H1 (cell line): ENCODE measurements at regions not wholly inside any gene's neighbourhood (a gene's known extent, or its start where the extent isn't known, plus 50 kb on each side); places are given as distances from the start of the nearest gene placed in this dataset.

Experiments
- CTCF ChIA-PET: fragments of 300-600 bp; sonication (Branson Sonifier 250); formaldehyde crosslinking; loops from one replicate; lab custom pipeline; 2021; ENCODE audit not compliant: partially characterized antibody; lab: Charles Lee
- POLR2A ChIA-PET: fragments of 300-600 bp; sonication (Branson Sonifier 250); formaldehyde crosslinking; loops from one replicate; lab custom pipeline; 2021; ENCODE audit warnings: inconsistent platforms; ENCODE audit not compliant: partially characterized antibody; lab: Charles Lee
- DNase-seq, 2 experiments: peaks; one replicate each; pipeline versions ENCODE4 v3.0.0 to v3.0.0-alpha.2; 2010 to 2022; ENCODE audit warnings: low spot score in 2 of 2, low read depth in 1 of 2, mixed read lengths in 1 of 2
- FAIRE-seq: peaks from 2 replicates; lab custom pipeline; 2011; peaks lifted over from hg19 to GRCh38; lab: Jason Lieb, UNC
- H2AFZ ChIP-seq: 2 replicates; pipeline ENCODE4 v1.8.1; 2012; ENCODE audit warnings: low read length, inconsistent platforms
- H2AK5ac ChIP-seq: 2 replicates; pipeline ENCODE4 v1.6.1; 2013; ENCODE audit warnings: low read depth, low read length
- H2BK120ac ChIP-seq: replicated peaks from 2 replicates; pipeline ENCODE3; 2013; ENCODE audit warnings: low read depth, low read length, inconsistent platforms
- H2BK12ac ChIP-seq: 2 replicates; pipeline ENCODE4 v1.6.1; 2013; ENCODE audit warnings: low read depth, low read length
- H2BK15ac ChIP-seq: 2 replicates; pipeline ENCODE4 v1.6.1; 2013; ENCODE audit warnings: low read length
- H2BK20ac ChIP-seq: 2 replicates; pipeline ENCODE4 v1.6.1; 2013; ENCODE audit warnings: low read length
- H2BK5ac ChIP-seq: 2 replicates; pipeline ENCODE4 v1.6.1; 2013; ENCODE audit warnings: low read depth, low read length
- H3K14ac ChIP-seq: 2 replicates; pipeline ENCODE4 v1.6.1; 2013; ENCODE audit warnings: inconsistent platforms; ENCODE audit not compliant: insufficient read length
- H3K18ac ChIP-seq: 2 replicates; pipeline ENCODE4 v1.6.1; 2013; ENCODE audit warnings: low read length; ENCODE audit errors: extremely low read depth
- H3K23ac ChIP-seq: 2 replicates; pipeline ENCODE4 v1.6.1; 2013; ENCODE audit warnings: inconsistent platforms; ENCODE audit not compliant: insufficient read length
- H3K23me2 ChIP-seq: 2 replicates; pipeline ENCODE4 v1.6.1; 2013; ENCODE audit warnings: low read depth, low read length
- H3K27ac ChIP-seq: 2 replicates; pipeline ENCODE4 v1.6.1; 2011; ENCODE audit warnings: low read depth, low read length, inconsistent platforms
- H3K27me3 ChIP-seq, 4 experiments: replicated peaks in 1 of 4; 1 replicate in 1 of 4; 2 replicates in 3 of 4; pipeline versions ENCODE4 v1.6.1 to v1.8.1; 2011 to 2013; ENCODE audit warnings: low read length in 3 of 4, mild to moderate bottlenecking in 3 of 4, inconsistent platforms in 2 of 4, mixed read lengths in 2 of 4, moderate library complexity in 1 of 4; ENCODE audit not compliant: control insufficient read depth in 3 of 4, insufficient read depth in 3 of 4; ENCODE audit errors: extremely low read depth in 1 of 4
- H3K36me3 ChIP-seq, 4 experiments: 2 replicates each; pipeline versions ENCODE4 v1.6.1 to v1.8.1; 2011 to 2013; ENCODE audit warnings: mild to moderate bottlenecking in 4 of 4, low read length in 3 of 4, moderate library complexity in 2 of 4, control low read depth in 1 of 4, inconsistent platforms in 1 of 4; ENCODE audit not compliant: insufficient read depth in 4 of 4, control insufficient read depth in 2 of 4
- H3K4ac ChIP-seq: replicated peaks from 2 replicates; pipeline ENCODE3; 2013; ENCODE audit warnings: low read length, low read depth, mixed read lengths, inconsistent platforms; ENCODE audit not compliant: insufficient read length
- H3K4me1 ChIP-seq, 4 experiments: replicated peaks in 1 of 4; 1 replicate in 1 of 4; 2 replicates in 3 of 4; pipeline versions ENCODE4 v1.6.1 to v1.8.1; 2011 to 2013; ENCODE audit warnings: low read length in 3 of 4, inconsistent platforms in 2 of 4, mixed read lengths in 1 of 4; ENCODE audit not compliant: insufficient read depth in 4 of 4, control insufficient read depth in 3 of 4
- H3K4me2 ChIP-seq, 2 experiments: 2 replicates each; pipeline versions ENCODE4 v1.6.1 to v1.8.1; 2011 to 2013; ENCODE audit warnings: low read depth in 2 of 2, low read length in 2 of 2, control low read depth in 1 of 2, inconsistent platforms in 1 of 2, mild to moderate bottlenecking in 1 of 2; ENCODE audit not compliant: insufficient read depth in 1 of 2
- H3K4me3 ChIP-seq, 4 experiments: fragments of 200-600, 300-600 bp in 1 of 4; sonication (generic), shearing (Covaris generic), sonication (Bioruptor Twin) in 1 of 4; 2 replicates each; pipeline versions ENCODE4 v1.5.1 to v1.8.1; 2011 to 2016; ENCODE audit warnings: low read length in 4 of 4, low read depth in 3 of 4, control low read depth in 2 of 4, inconsistent platforms in 2 of 4, mild to moderate bottlenecking in 2 of 4, mixed read lengths in 1 of 4, moderate library complexity in 1 of 4; ENCODE audit not compliant: insufficient read depth in 2 of 4; ENCODE audit errors: extremely low read depth in 1 of 4
- H3K56ac ChIP-seq: replicated peaks from 2 replicates; pipeline ENCODE3; 2013; ENCODE audit warnings: low read depth, mild to moderate bottlenecking, mixed read lengths, low read length, inconsistent platforms; ENCODE audit not compliant: insufficient read length
- H3K79me1 ChIP-seq: 2 replicates; pipeline ENCODE4 v1.6.1; 2013; ENCODE audit warnings: low read depth, low read length, control low read depth
- H3K79me2 ChIP-seq, 2 experiments: 2 replicates each; pipeline versions ENCODE4 v1.6.1 to v1.8.1; 2012 to 2013; ENCODE audit warnings: low read length in 2 of 2, mild to moderate bottlenecking in 2 of 2, inconsistent platforms in 1 of 2; ENCODE audit not compliant: insufficient read depth in 2 of 2, control insufficient read depth in 1 of 2
- H3K9ac ChIP-seq, 4 experiments: replicated peaks in 1 of 4; 1 replicate in 1 of 4; 2 replicates in 3 of 4; pipeline versions ENCODE4 v1.6.1 to v1.8.1; 2011 to 2013; ENCODE audit warnings: low read depth in 3 of 4, low read length in 3 of 4, control low read depth in 2 of 4, mild to moderate bottlenecking in 2 of 4, moderate library complexity in 2 of 4, inconsistent platforms in 1 of 4; ENCODE audit errors: extremely low read depth in 1 of 4
- H3K9me3 ChIP-seq, 2 experiments: 2 replicates each; pipeline versions ENCODE4 v1.6.1 to v1.8.1; 2012 to 2013; ENCODE audit warnings: mild to moderate bottlenecking in 2 of 2, moderate library complexity in 2 of 2, control low read depth in 1 of 2, inconsistent platforms in 1 of 2, low read depth in 1 of 2, low read length in 1 of 2, mixed read lengths in 1 of 2; ENCODE audit not compliant: insufficient read depth in 2 of 2
- H4K20me1 ChIP-seq, 2 experiments: replicated peaks in 1 of 2; 2 replicates each; pipeline versions ENCODE3 to v1.8.1; 2011 to 2013; ENCODE audit warnings: inconsistent platforms in 2 of 2, low read length in 2 of 2, mild to moderate bottlenecking in 1 of 2; ENCODE audit not compliant: insufficient read depth in 2 of 2, control insufficient read depth in 1 of 2
- H4K5ac ChIP-seq: 2 replicates; pipeline ENCODE4 v1.6.1; 2013; ENCODE audit warnings: low read length, low read depth, mixed read lengths, inconsistent platforms; ENCODE audit not compliant: insufficient read length
- H4K8ac ChIP-seq: 2 replicates; pipeline ENCODE4 v1.8.0; 2013; ENCODE audit warnings: mild to moderate bottlenecking, moderate library complexity, low read length, inconsistent platforms; ENCODE audit not compliant: insufficient read depth; ENCODE audit errors: extremely low read depth
- H4K91ac ChIP-seq: replicated peaks from 2 replicates; pipeline ENCODE3; 2013; ENCODE audit warnings: low read length, mixed read lengths, inconsistent platforms; ENCODE audit not compliant: insufficient read length
- ASH2L ChIP-seq: fragments of 200-600, 300-600 bp; sonication (generic); IDR thresholded peaks from one replicate; pipeline ENCODE4 v1.7.1; 2017; ENCODE audit warnings: low read length
- BRCA1 ChIP-seq: IDR thresholded peaks from 2 replicates; pipeline ENCODE4 v1.6.1; 2012; ENCODE audit warnings: low read depth, low read length, improper control_type of control experiment
- CBX5 ChIP-seq: fragments of 300-800, 300-1000 bp; sonication (generic); IDR thresholded peaks from 2 replicates; pipeline ENCODE4 v1.7.1; 2016; ENCODE audit warnings: antibody characterized with exemption, low read length, low read depth
- CHD2 ChIP-seq: IDR thresholded peaks from 2 replicates; pipeline ENCODE4 v1.6.1; 2012; ENCODE audit warnings: low read length, improper control_type of control experiment
- EGR1 ChIP-seq: IDR thresholded peaks from 2 replicates; pipeline ENCODE4 v1.6.1; 2011; ENCODE audit warnings: low read depth, low read length, borderline replicate concordance
- EZH2 ChIP-seq: fragments of 200-600 bp; sonication (generic); IDR thresholded peaks from 2 replicates; pipeline ENCODE4 v1.7.1; 2012; ENCODE audit warnings: low read depth, mild to moderate bottlenecking, moderate library complexity, low read length, inconsistent platforms; ENCODE audit not compliant: severe bottlenecking
- HDAC6 ChIP-seq: IDR thresholded peaks from one replicate; pipeline ENCODE4 v1.7.1; 2012; ENCODE audit warnings: low read depth, mild to moderate bottlenecking, inconsistent platforms, low read length, moderate library complexity
- JUND ChIP-seq: IDR thresholded peaks from 2 replicates; pipeline ENCODE4 v1.6.1; 2011; ENCODE audit warnings: mild to moderate bottlenecking, improper control_type of control experiment, low read length
- KDM4A ChIP-seq: IDR thresholded peaks from one replicate; pipeline ENCODE4 v1.7.1; 2012; ENCODE audit warnings: low read depth, mild to moderate bottlenecking, moderate library complexity, low read length, inconsistent platforms; ENCODE audit not compliant: severe bottlenecking
- MAFK ChIP-seq: IDR thresholded peaks from 2 replicates; pipeline ENCODE4 v1.6.1; 2012; ENCODE audit warnings: low read depth, mild to moderate bottlenecking, improper control_type of control experiment, low read length
- NANOG ChIP-seq: IDR thresholded peaks from 2 replicates; pipeline ENCODE4 v1.6.1; 2011; ENCODE audit warnings: low read length, low read depth, mild to moderate bottlenecking, inconsistent platforms; ENCODE audit not compliant: insufficient read depth, poor library complexity, severe bottlenecking
- POU5F1 ChIP-seq: IDR thresholded peaks from 2 replicates; pipeline ENCODE4 v1.6.1; 2011; ENCODE audit warnings: low read depth, mild to moderate bottlenecking, low read length, moderate library complexity
- TAF1 ChIP-seq: IDR thresholded peaks from 2 replicates; pipeline ENCODE4 v1.6.1; 2011; ENCODE audit warnings: mild to moderate bottlenecking, low read depth, low read length
- YY1 ChIP-seq: IDR thresholded peaks from 2 replicates; pipeline ENCODE4 v1.6.1; 2011; ENCODE audit warnings: low read depth, mild to moderate bottlenecking, low read length
- WGBS, 2 experiments: shearing (Covaris generic) in 1 of 2; methylation state at CpG; one replicate each; pipeline versions ENCODE4 v1.1.6 to v1.1.7; 2013 to 2015; ENCODE audit warnings: low lambda C conversion rate in 2 of 2, mixed read lengths in 2 of 2, inconsistent platforms in 1 of 2, low coverage in 1 of 2, missing lambda C conversion rate in 1 of 2; ENCODE audit not compliant: insufficient replicate concordance in 2 of 2, insufficient coverage in 1 of 2, insufficient read length in 1 of 2; ENCODE audit errors: extremely low coverage in 1 of 2, missing lambda C conversion rate in 1 of 2; 5-methylcytosine and 5-hydroxymethylcytosine counted together
- TF ChIP-seq, protein P1 (sequence below): IDR thresholded peaks from 2 replicates; pipeline ENCODE4 v1.6.1; 2011; ENCODE audit warnings: low read depth, mild to moderate bottlenecking, low read length; ENCODE audit not compliant: insufficient read depth

DNA sequence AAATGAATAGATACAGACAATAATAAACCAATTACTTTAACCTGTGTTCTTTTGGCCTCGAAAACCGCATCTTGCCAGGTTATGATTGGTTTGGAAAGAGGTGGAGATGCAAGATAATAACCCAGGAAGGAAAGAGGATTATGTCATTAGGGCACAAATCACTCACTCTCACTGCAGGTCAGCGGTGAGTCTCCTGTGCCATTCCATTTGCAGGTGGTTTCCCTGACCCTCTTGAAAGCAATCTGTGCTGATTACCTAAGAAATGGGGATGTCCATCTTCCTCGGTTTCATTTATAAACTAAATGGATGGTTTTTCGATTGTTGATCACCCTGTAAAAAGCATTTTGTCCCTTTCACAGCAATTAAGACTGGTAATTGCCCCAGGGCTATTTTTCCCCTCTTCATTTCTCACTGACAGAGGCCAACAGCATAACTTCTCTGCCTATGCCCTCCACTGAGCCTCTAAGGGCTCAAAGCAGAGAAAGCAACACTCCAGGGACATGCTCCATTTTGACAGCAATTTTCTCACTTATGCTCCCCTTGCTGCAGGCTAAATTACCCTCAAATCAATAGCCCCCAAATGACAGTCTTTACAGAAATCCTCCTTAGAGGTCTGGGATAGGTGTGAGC lies 257.5 kb downstream of the IPMK start:
- Histone ChIP-seq H2BK12ac (no peak overlapping the region), H3K4ac (no peak overlapping the region), H3K14ac (no peak overlapping the region), H3K27ac (no peak overlapping the region), H4K5ac (no peak overlapping the region), H3K4me2 (no peak overlapping the region), H3K27me3 (no peaks in the 10 kb centered on the region), H4K91ac (no peak overlapping the region), H3K79me1 (no peaks in the 10 kb centered on the region), H4K8ac (no peak overlapping the region), H2AK5ac (no peak overlapping the region), H3K56ac (no peak overlapping the region), H3K9me3 (no peaks in the 10 kb centered on the region), H4K20me1 (no peaks in the 10 kb centered on the region), H3K36me3 (no peaks in the 10 kb centered on the region), H3K23ac (no peak overlapping the region), H2BK120ac (no peak overlapping the region), H3K4me3 (no peak overlapping the region), H2BK5ac (no peak overlapping the region), H3K18ac (no peak overlapping the region), H2BK15ac (no peak overlapping the region), H2AFZ (peak overlapping the region; percentile 90), H3K79me2 (no peaks in the 10 kb centered on the region), H3K9ac (no peak overlapping the region), H3K4me1 (peaks cover 0 to 6% (median 3%) of the 10 kb centered on the region in 4 experiments; a peak in 2 of 7 replicates), H2BK20ac (no peak overlapping the region), H3K23me2 (no peaks in the 10 kb centered on the region)
- 85% methylated on average over 5 of the region's 5 CpGs; no CpG with 5 or more reads in 1 of the 2 experiments for WGBS, 2 experiments
- CTCF ChIA-PET: no interaction called here
- FAIRE-seq: no peak
- DNase-seq: no peak
- POLR2A ChIA-PET: no interaction called here
- TF ChIP-seq, protein P1, sequence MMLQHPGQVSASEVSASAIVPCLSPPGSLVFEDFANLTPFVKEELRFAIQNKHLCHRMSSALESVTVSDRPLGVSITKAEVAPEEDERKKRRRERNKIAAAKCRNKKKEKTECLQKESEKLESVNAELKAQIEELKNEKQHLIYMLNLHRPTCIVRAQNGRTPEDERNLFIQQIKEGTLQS: no peak
- TF ChIP-seq CBX5 (no peak), HDAC6 (no peak), NANOG (no peak), ASH2L (no peak), EGR1 (no peak), JUND (no peak), TAF1 (no peak), KDM4A (no peak), BRCA1 (no peak), POU5F1 (no peak), MAFK (no peak), YY1 (no peak), EZH2 (no peak), CHD2 (no peak)
